IMR-90 (cell line): ENCODE measurements at regions not wholly inside any gene's neighbourhood (a gene's known extent, or its start where the extent isn't known, plus 50 kb on each side); places are given as distances from the start of the nearest gene placed in this dataset.
A peak's percentile ranks its signal among the peaks of the same experiment; 100 is the strongest.

Source experiments
- ATAC-seq: fragments of 200-7000 bp; cut with Tn5 transposase; 2 replicates; pipeline ENCODE4 v1.9.1; 2020; ENCODE audit warnings: low read depth, mild to moderate bottlenecking, moderate library complexity
- BruUV-seq: library from RNA; stranded (reverse); fragments of 400-500 nt; replicated peaks from 2 replicates; lab custom pipeline; 2021; lab: Mats Ljungman, UMichigan
- CTCF ChIA-PET: fragments of 300-600 bp; formaldehyde crosslinking; extraction: SDS; loops from one replicate; lab custom pipeline; 2021; ENCODE audit warnings: antibody characterized with exemption; lab: Yijun Ruan, JAX
- POLR2A ChIA-PET: fragments of 300-600 bp; sonication (Branson Sonifier 250); formaldehyde crosslinking; loops from one replicate; lab custom pipeline; 2022; ENCODE audit warnings: antibody characterized with exemption; ENCODE audit not compliant: unreplicated experiment; lab: Charles Lee
- DNase-seq: peaks from one replicate; pipeline ENCODE4 v3.0.0; 2013
- H2AFZ ChIP-seq: replicated peaks from 2 replicates; pipeline ENCODE3; 2013; ENCODE audit warnings: low read length, mild to moderate bottlenecking; ENCODE audit not compliant: poor library complexity
- H2AK5ac ChIP-seq: 2 replicates; pipeline ENCODE4 v1.6.1; 2013; ENCODE audit warnings: low read depth, low read length, inconsistent platforms
- H2AK9ac ChIP-seq: replicated peaks from 2 replicates; pipeline ENCODE3; 2013; ENCODE audit warnings: mild to moderate bottlenecking, low read depth, low read length, moderate library complexity; ENCODE audit not compliant: poor library complexity
- H2BK120ac ChIP-seq: 2 replicates; pipeline ENCODE4 v1.6.1; 2013; ENCODE audit warnings: low read depth, low read length, inconsistent platforms
- H2BK15ac ChIP-seq: 3 replicates; pipeline ENCODE4 v1.6.1; 2013; ENCODE audit warnings: low read depth, low read length, inconsistent platforms
- H2BK20ac ChIP-seq: 2 replicates; pipeline ENCODE4 v1.6.1; 2013; ENCODE audit warnings: low read depth, mild to moderate bottlenecking, inconsistent platforms, low read length, moderate library complexity
- H2BK5ac ChIP-seq: 2 replicates; pipeline ENCODE4 v1.6.1; 2013; ENCODE audit warnings: mild to moderate bottlenecking, low read depth, low read length, inconsistent platforms; ENCODE audit not compliant: poor library complexity, severe bottlenecking
- H3K14ac ChIP-seq: replicated peaks from 2 replicates; pipeline ENCODE4 v1.6.1; 2013; ENCODE audit warnings: low read depth, low read length, inconsistent platforms
- H3K18ac ChIP-seq: 2 replicates; pipeline ENCODE4 v1.6.1; 2013; ENCODE audit warnings: low read depth, low read length, control low read depth
- H3K23ac ChIP-seq: 2 replicates; pipeline ENCODE4 v1.6.1; 2013; ENCODE audit warnings: low read depth, low read length, inconsistent platforms
- H3K27ac ChIP-seq: 2 replicates; pipeline ENCODE4 v1.5.1; 2013; ENCODE audit warnings: mild to moderate bottlenecking, control low read depth, low read length; ENCODE audit not compliant: insufficient read depth
- H3K27me3 ChIP-seq: 2 replicates; pipeline ENCODE4 v1.6.1; 2013; ENCODE audit warnings: low read length; ENCODE audit not compliant: control insufficient read depth, insufficient read depth
- H3K36me3 ChIP-seq: 2 replicates; pipeline ENCODE4 v1.6.1; 2013; ENCODE audit warnings: low read length, mixed read lengths; ENCODE audit not compliant: control insufficient read depth, insufficient read depth
- H3K4ac ChIP-seq: 2 replicates; pipeline ENCODE4 v1.6.1; 2013; ENCODE audit warnings: low read depth, low read length, inconsistent platforms
- H3K4me1 ChIP-seq: 2 replicates; pipeline ENCODE4 v1.6.1; 2013; ENCODE audit warnings: low read length, mixed read lengths; ENCODE audit not compliant: control insufficient read depth, insufficient read depth
- H3K4me2 ChIP-seq: 2 replicates; pipeline ENCODE4 v1.6.1; 2013; ENCODE audit warnings: low read depth, mild to moderate bottlenecking, control low read depth, low read length, moderate library complexity
- H3K4me3 ChIP-seq: 2 replicates; pipeline ENCODE4 v1.5.1; 2013; ENCODE audit warnings: low read depth, mild to moderate bottlenecking, control low read depth, low read length, moderate library complexity; ENCODE audit not compliant: insufficient read depth
- H3K56ac ChIP-seq: 2 replicates; pipeline ENCODE4 v1.6.1; 2013; ENCODE audit warnings: low read length, inconsistent platforms; ENCODE audit not compliant: insufficient read depth; ENCODE audit errors: extremely low read depth
- H3K79me1 ChIP-seq, 2 experiments: 2 replicates each; pipeline ENCODE4 v1.6.1; 2013; ENCODE audit warnings: low read length in 2 of 2, inconsistent platforms in 1 of 2, low read depth in 1 of 2
- H3K9ac ChIP-seq: 2 replicates; pipeline ENCODE4 v1.6.1; 2013; ENCODE audit warnings: low read depth, low read length, control low read depth
- H3K9me1 ChIP-seq: 2 replicates; pipeline ENCODE4 v1.6.1; 2013; ENCODE audit warnings: low read length, inconsistent platforms; ENCODE audit not compliant: insufficient read depth
- H3K9me3 ChIP-seq: 2 replicates; pipeline ENCODE4 v1.6.1; 2013; ENCODE audit warnings: low read length; ENCODE audit not compliant: control insufficient read depth, insufficient read depth
- H4K20me1 ChIP-seq: 2 replicates; pipeline ENCODE4 v1.6.1; 2013; ENCODE audit warnings: low read length, inconsistent platforms; ENCODE audit not compliant: insufficient read depth
- H4K5ac ChIP-seq: 2 replicates; pipeline ENCODE4 v1.6.1; 2013; ENCODE audit warnings: mild to moderate bottlenecking, low read depth, low read length, control low read depth
- H4K8ac ChIP-seq, 2 experiments: 2 replicates each; pipeline ENCODE4 v1.6.1; 2013; ENCODE audit warnings: low read depth in 2 of 2, low read length in 2 of 2, control low read depth in 1 of 2, inconsistent platforms in 1 of 2
- H4K91ac ChIP-seq: 2 replicates; pipeline ENCODE4 v1.6.1; 2013; ENCODE audit warnings: low read depth, low read length, inconsistent platforms; ENCODE audit not compliant: insufficient read depth
- CTCF ChIP-seq: conservative IDR thresholded peaks from 2 replicates; pipeline ENCODE4 v1.5.1; 2012; ENCODE audit warnings: mild to moderate bottlenecking, low read depth, low read length, improper control_type of control experiment
- RFX5 ChIP-seq: IDR thresholded peaks from 2 replicates; pipeline ENCODE4 v1.8.0; 2012; ENCODE audit warnings: low read depth, mild to moderate bottlenecking, low read length, moderate library complexity
- WGBS, 2 experiments: methylation state at CpG; one replicate each; pipeline versions ENCODE4 v1.1.5 to v1.1.7; 2013; ENCODE audit warnings: missing lambda C conversion rate in 2 of 2; ENCODE audit not compliant: insufficient read length in 1 of 2; ENCODE audit errors: extremely low coverage in 2 of 2; 5-methylcytosine and 5-hydroxymethylcytosine counted together
- dilution Hi-C: fragments of 300-500 bp; cut with HindIII; formaldehyde crosslinking; loops from one replicate; pipeline ENCODE4 v1.14.3; 2018; ENCODE audit warnings: low sequenced_read_pairs; ENCODE audit not compliant: unreplicated experiment
- in situ Hi-C: fragments of 300-500 bp; cut with MboI; formaldehyde crosslinking; loops from 3 replicates; pipeline ENCODE4 v1.14.3; 2019; ENCODE audit warnings: low sequenced_read_pairs, inconsistent platforms, mixed read lengths
- intact Hi-C: fragments of 100-400 bp; cut with micrococcal nuclease; formaldehyde crosslinking; loops from 2 replicates; pipeline ENCODE4 v1.10.0; 2022

- Histone ChIP-seq H2BK15ac (no peak overlapping the region), H3K36me3 (no peaks in the 10 kb centered on the region), H3K9me3 (no peaks in the 10 kb centered on the region), H3K79me1 (no peaks in the 10 kb centered on the region), H3K23ac (no peak overlapping the region), H2AK5ac (no peak overlapping the region), H3K9ac (no peak overlapping the region), H3K27me3 (peaks cover 2% of the 10 kb centered on the region; the same call in 1 of the 2 replicates), H3K56ac (no peak overlapping the region), H3K14ac (no peak overlapping the region), H2BK5ac (no peak overlapping the region), H2BK20ac (no peak overlapping the region), H2AFZ (no peak overlapping the region), H3K4me3 (no peak overlapping the region), H3K4ac (no peak overlapping the region), H3K4me2 (no peak overlapping the region), H3K27ac (no peak overlapping the region), H2AK9ac (no peak overlapping the region), H4K91ac (no peak overlapping the region), H4K5ac (no peak overlapping the region), H3K18ac (no peak overlapping the region), H4K20me1 (no peaks in the 10 kb centered on the region), H2BK120ac (no peak overlapping the region), H4K8ac (no peak overlapping the region), H3K4me1 (no peaks in the 10 kb centered on the region; the same call in 1 of the 2 replicates), H3K9me1 (no peaks in the 10 kb centered on the region)
- intact Hi-C loops, result no loop called here
- BruUV-seq, result no TSS peak
- TF ChIP-seq CTCF (0 out of 2 replicates have a peak, but pooled peaks have one; percentile 18), RFX5 (no peak)
- in situ Hi-C loops, result no loop called here
- dilution Hi-C loops, result no loop called here
- POLR2A ChIA-PET, result no interaction called here
- no peak for DNase-seq
- no peak for ATAC-seq
- CTCF ChIA-PET, result interaction anchor here (1.8 kb wide), 2 partner anchors 11 to 35 kb away, joined by 3 to 4 read pairs; no protein-coding TSS in a partner anchor
- WGBS, 2 experiments, result 100% methylated on average over 2 of the region's 5 CpGs; no CpG with 5 or more reads in 1 of the 2 experiments
Measured at GRCh38 chr5:61623401-61624069, 291.5 kb downstream of the ZSWIM6 start.
